ENCODE measurements at regions not wholly inside any gene's neighbourhood (a gene's known extent, or its start where the extent isn't known, plus 50 kb on each side); places are given as distances from the start of the nearest gene placed in this dataset.
A peak's percentile ranks its signal among the peaks of the same experiment; 100 is the strongest.

- peak; percentile 63 for DNase-seq (ENCODE audit: low read depth, low spot score)
- TF ChIP-seq, protein P1, sequence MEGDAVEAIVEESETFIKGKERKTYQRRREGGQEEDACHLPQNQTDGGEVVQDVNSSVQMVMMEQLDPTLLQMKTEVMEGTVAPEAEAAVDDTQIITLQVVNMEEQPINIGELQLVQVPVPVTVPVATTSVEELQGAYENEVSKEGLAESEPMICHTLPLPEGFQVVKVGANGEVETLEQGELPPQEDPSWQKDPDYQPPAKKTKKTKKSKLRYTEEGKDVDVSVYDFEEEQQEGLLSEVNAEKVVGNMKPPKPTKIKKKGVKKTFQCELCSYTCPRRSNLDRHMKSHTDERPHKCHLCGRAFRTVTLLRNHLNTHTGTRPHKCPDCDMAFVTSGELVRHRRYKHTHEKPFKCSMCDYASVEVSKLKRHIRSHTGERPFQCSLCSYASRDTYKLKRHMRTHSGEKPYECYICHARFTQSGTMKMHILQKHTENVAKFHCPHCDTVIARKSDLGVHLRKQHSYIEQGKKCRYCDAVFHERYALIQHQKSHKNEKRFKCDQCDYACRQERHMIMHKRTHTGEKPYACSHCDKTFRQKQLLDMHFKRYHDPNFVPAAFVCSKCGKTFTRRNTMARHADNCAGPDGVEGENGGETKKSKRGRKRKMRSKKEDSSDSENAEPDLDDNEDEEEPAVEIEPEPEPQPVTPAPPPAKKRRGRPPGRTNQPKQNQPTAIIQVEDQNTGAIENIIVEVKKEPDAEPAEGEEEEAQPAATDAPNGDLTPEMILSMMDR (IDR thresholded peaks at IDR 0.05; ENCODE audit: low read depth, low read length) = no peak
- no peak overlapping the region for H3K4me3 ChIP-seq (ENCODE audit: low read depth, low read length)
- in situ Hi-C loops (cut with HindIII; ENCODE audit: low sequenced_read_pairs) = no loop called here
These were observed 114.9 kb upstream of the PWP1 start for GRCh38 chr12:107570721-107571120.

- TF ChIP-seq, protein P1 (IDR thresholded peaks at IDR 0.05; ENCODE audit: low read depth, low read length) = no peak
- no peak overlapping the region for H3K4me3 ChIP-seq (ENCODE audit: low read depth, low read length)
- in situ Hi-C loops (cut with HindIII; ENCODE audit: low sequenced_read_pairs) = no loop called here
- DNase-seq (ENCODE audit: low read depth, low spot score) = no peak
These were observed 114.1 kb upstream of the PWP1 start for GRCh38 chr12:107571492-107571891.

DNA sequence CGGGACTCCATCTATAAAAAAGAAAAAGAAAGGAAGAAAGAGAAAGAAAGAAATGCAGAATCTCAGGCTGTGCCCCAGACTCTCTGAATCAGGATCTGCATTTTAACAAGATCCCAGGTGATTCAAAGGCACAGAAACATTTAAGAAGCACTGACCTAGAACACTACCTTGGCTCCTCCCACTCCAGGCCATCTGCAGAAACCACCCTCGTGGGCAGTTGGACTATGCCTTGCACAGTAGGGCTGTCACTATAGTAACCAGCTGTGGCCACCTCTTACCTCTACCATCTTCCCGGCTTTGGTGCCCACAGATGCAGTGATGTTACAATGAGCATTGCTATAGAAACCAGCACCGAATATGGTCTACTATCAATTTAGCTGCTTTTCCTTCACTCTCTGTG lies 110.9 kb upstream of the PWP1 start:
- no peak for DNase-seq (ENCODE audit: low read depth, low spot score)
- no peak overlapping the region for H3K4me3 ChIP-seq (ENCODE audit: low read depth, low read length)
- TF ChIP-seq, protein P1 (IDR thresholded peaks at IDR 0.05; ENCODE audit: low read depth, low read length) = no peak
- in situ Hi-C loops (cut with HindIII; ENCODE audit: low sequenced_read_pairs) = no loop called here

- TF ChIP-seq, protein P1 (IDR thresholded peaks at IDR 0.05; ENCODE audit: low read depth, low read length) = no peak
- DNase-seq (ENCODE audit: low read depth, low spot score) = no peak
- in situ Hi-C loops (cut with HindIII; ENCODE audit: low sequenced_read_pairs) = no loop called here
- H3K4me3 ChIP-seq (ENCODE audit: low read depth, low read length) = peak overlapping the region; percentile 20
These were observed 104.6 kb upstream of the PWP1 start for GRCh38 chr12:107580750-107581618.

DNA sequence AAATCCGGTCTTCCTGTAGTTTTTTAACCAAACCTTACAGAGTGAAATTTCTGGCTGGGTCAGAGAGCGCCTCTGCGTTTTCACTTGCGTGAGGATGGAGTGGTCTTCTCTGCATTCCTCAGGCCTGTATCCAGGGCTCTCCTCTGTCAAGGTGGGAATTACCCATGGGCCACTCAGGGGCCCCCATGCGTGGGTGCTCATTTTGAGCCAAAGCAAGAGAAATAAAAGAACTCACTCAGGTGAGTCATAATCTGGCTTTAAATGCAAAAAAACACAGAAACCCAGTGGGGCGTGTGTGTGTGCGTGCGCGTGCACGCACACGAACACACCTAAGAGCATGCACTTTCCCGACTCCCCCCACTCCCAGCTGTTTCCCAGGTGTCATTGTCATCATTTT lies 104.0 kb upstream of the PWP1 start:
- no peak overlapping the region for H3K4me3 ChIP-seq (ENCODE audit: low read depth, low read length)
- in situ Hi-C loops (cut with HindIII; ENCODE audit: low sequenced_read_pairs) = no loop called here
- no peak for DNase-seq (ENCODE audit: low read depth, low spot score)
- TF ChIP-seq, protein P1 (IDR thresholded peaks at IDR 0.05; ENCODE audit: low read depth, low read length) = no peak

- TF ChIP-seq, protein P1 (IDR thresholded peaks at IDR 0.05; ENCODE audit: low read depth, low read length) = no peak
- in situ Hi-C loops (cut with HindIII; ENCODE audit: low sequenced_read_pairs) = no loop called here
These were observed 102.0 kb upstream of the PWP1 start for GRCh38 chr12:107583551-107583950.

More at GRCh38 chr12:107583551-107583950, 102.0 kb upstream of the PWP1 start:
- no peak overlapping the region for H3K4me3 ChIP-seq (ENCODE audit: low read depth, low read length)
- no peak for DNase-seq (ENCODE audit: low read depth, low spot score)

Data from astrocyte of the spinal cord (primary cell).